ENCODE measurements at regions not wholly inside any gene's neighbourhood (a gene's known extent, or its start where the extent isn't known, plus 50 kb on each side); places are given as distances from the start of the nearest gene placed in this dataset.

DNA sequence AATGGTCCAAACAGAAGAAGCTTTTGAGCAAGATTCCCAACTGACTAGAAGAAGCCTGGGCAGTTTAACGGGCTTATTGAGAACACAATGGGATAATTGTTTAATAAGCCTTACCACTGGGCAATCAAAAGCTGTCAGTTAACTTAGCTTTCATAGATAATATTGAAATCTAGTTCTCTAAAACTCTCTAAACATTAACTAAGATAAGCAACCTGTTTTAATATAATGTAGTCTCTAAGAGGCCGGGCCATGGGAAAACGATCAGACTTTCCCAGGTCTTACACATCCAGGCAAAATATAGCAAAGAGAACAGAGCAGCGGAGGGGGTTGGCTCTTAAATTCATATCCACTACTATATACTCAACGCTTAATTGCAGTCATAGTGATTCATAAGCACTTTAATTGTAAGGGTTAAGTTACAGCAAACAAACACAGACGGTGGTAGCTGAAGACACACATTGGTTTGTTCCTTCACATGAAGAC is 128.0 kb upstream of the FAM83B start:
- TF ChIP-seq CTCF (IDR thresholded peaks at IDR 0.05): no peak
- TF ChIP-seq ZFX (IDR thresholded peaks at IDR 0.05; ENCODE audit: borderline replicate concordance): no peak
- H3K27ac ChIP-seq: peak overlapping the region; percentile 72

DNA sequence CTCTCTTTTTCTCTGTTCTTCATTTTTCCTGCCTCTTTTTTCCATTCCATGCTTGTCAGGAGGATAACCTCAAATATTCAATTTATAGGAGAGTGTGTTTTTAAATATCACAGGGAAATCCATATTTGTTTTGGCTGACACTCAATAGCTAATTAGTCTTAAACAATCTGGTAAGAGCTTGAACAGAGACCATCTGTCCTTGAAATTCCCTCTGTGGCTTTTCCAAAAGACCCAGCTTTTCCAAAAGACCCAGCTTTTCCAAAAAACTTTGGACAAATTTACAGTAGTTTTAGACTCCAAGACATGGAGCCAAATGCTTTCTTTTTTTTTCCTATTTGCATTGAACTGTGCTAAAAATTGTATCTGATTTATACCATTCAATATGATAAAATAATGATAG is 127.4 kb upstream of the FAM83B start:
- TF ChIP-seq ZFX (IDR thresholded peaks at IDR 0.05; ENCODE audit: borderline replicate concordance): no peak
- no peak for TF ChIP-seq CTCF (IDR thresholded peaks at IDR 0.05)
- peak overlapping the region; percentile 72 for H3K27ac ChIP-seq

GRCh38 chr6:54719633-54720032 is 126.9 kb upstream of the FAM83B start:
- peak overlapping the region; percentile 72 for H3K27ac ChIP-seq
- TF ChIP-seq ZFX (IDR thresholded peaks at IDR 0.05; ENCODE audit: borderline replicate concordance): no peak
- no peak for TF ChIP-seq CTCF (IDR thresholded peaks at IDR 0.05)

GRCh38 chr6:54722328-54722727 is 124.2 kb upstream of the FAM83B start:
- no peak for TF ChIP-seq ZFX (IDR thresholded peaks at IDR 0.05; ENCODE audit: borderline replicate concordance)
- TF ChIP-seq CTCF (IDR thresholded peaks at IDR 0.05): no peak
- no peak overlapping the region for H3K27ac ChIP-seq

DNA sequence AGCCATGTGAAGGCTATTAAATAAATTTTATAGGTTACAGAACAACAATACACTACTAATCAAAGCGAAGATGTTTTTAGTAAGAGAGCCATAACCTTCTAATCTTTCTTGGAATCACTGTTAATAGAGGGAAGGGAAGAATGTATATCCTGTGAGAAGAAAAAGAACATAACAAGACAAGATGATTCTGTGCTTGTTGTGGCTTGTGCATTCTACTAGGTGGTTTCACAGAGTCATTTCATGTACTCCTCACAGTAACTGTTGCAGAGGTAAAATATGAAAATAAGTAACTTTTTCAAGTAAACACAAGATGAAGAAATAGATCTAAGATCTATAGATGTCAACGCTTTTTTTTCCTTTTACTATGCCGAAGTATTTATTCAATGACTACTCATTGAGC is 116.9 kb upstream of the FAM83B start:
- no peak overlapping the region for H3K27ac ChIP-seq
- no peak for TF ChIP-seq CTCF (IDR thresholded peaks at IDR 0.05)
- no peak for TF ChIP-seq ZFX (IDR thresholded peaks at IDR 0.05; ENCODE audit: borderline replicate concordance)

- H3K27ac ChIP-seq: no peak overlapping the region
- TF ChIP-seq CTCF (IDR thresholded peaks at IDR 0.05) (no peak), ZFX (IDR thresholded peaks at IDR 0.05; ENCODE audit: borderline replicate concordance) (no peak)
Measured at GRCh38 chr6:54730767-54731630, 115.6 kb upstream of the FAM83B start.

GRCh38 chr6:54737247-54737646 is 109.3 kb upstream of the FAM83B start:
- no peak overlapping the region for H3K27ac ChIP-seq
- TF ChIP-seq CTCF (IDR thresholded peaks at IDR 0.05) (peak; percentile 68), ZFX (IDR thresholded peaks at IDR 0.05; ENCODE audit: borderline replicate concordance) (no peak)

All from 22Rv1 (cell line).